H1 (cell line): ENCODE measurements at regions not wholly inside any gene's neighbourhood (a gene's known extent, or its start where the extent isn't known, plus 50 kb on each side); places are given as distances from the start of the nearest gene placed in this dataset.

ENCODE experiments used
- MAFK ChIP-seq: IDR thresholded peaks from 2 replicates; pipeline ENCODE4 v1.6.1; 2012; ENCODE audit warnings: low read depth, mild to moderate bottlenecking, improper control_type of control experiment, low read length
- PHF8 ChIP-seq: fragments of 200-600 bp; sonication (generic); conservative IDR thresholded peaks from 2 replicates; pipeline ENCODE4 v1.7.1; 2012; ENCODE audit warnings: low read depth, mild to moderate bottlenecking, inconsistent platforms, low read length, moderate library complexity
- RBBP5 ChIP-seq: IDR thresholded peaks from 2 replicates; pipeline ENCODE4 v1.7.1; 2012; ENCODE audit warnings: low read depth, mild to moderate bottlenecking, inconsistent platforms, low read length, moderate library complexity, borderline replicate concordance
- TF ChIP-seq, protein P1 (sequence below): IDR thresholded peaks from 2 replicates; pipeline ENCODE4 v1.6.1; 2012; ENCODE audit warnings: inconsistent platforms
- TF ChIP-seq, protein P2 (sequence below): IDR thresholded peaks from 2 replicates; pipeline ENCODE4 v1.6.1; 2012; ENCODE audit warnings: inconsistent platforms

DNA sequence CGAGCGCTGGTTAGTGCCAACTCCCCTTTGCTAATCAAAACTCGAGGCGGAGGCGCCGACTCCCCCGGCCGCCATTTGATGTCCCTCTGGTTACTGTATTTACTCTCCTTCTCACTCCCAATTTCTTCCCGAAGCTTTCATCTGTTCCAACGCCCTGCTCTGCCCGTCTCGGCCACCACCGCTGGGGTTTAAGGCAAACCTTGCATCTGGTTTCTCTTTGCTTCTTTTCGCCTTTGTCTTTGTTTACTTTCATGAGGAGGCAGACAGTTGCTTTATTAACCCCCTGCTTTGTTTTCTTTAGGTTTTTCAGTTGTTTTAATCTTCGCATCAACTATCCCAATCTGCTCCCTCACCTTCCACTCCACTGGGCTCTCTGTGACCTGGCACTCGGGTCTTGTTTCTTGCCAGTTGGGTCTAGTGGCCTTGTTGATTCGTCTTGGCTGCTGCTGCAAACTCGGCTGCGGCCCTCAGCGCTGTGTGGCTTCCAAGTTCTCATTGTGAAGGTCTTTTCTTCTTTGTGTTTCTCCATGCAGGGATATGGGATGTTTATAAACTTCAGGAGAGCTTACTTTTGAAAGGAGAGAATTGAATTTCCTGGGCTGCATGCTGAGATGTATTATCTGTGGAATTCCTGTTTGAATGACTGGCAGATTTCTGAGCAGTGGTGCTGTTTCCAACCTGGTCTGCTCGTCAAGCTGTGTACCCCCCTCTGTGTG, 155.1 kb downstream of the CDC5L start (continued):
- TF ChIP-seq MAFK = 0 out of 2 replicates have a peak, but pooled peaks have one; percentile 26
- TF ChIP-seq PHF8 = no peak
- TF ChIP-seq, protein P1, sequence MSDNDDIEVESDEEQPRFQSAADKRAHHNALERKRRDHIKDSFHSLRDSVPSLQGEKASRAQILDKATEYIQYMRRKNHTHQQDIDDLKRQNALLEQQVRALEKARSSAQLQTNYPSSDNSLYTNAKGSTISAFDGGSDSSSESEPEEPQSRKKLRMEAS = 0 out of 2 replicates have a peak, but pooled peaks have one; percentile 26
- TF ChIP-seq, protein P2, sequence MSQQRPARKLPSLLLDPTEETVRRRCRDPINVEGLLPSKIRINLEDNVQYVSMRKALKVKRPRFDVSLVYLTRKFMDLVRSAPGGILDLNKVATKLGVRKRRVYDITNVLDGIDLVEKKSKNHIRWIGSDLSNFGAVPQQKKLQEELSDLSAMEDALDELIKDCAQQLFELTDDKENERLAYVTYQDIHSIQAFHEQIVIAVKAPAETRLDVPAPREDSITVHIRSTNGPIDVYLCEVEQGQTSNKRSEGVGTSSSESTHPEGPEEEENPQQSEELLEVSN = no peak
- no peak; the same call in 1 of the 2 replicates for TF ChIP-seq RBBP5
